ENCODE measurements at regions not wholly inside any gene's neighbourhood (a gene's known extent, or its start where the extent isn't known, plus 50 kb on each side); places are given as distances from the start of the nearest gene placed in this dataset.

GRCh38 chr15:35750051-35750450 is 204.1 kb upstream of the DPH6 start:
- no peaks in the 10 kb centered on the region for H3K27me3 ChIP-seq (ENCODE audit: insufficient read depth, low read depth, low read length)
- no peaks in the 10 kb centered on the region for H3K9me2 ChIP-seq (ENCODE audit: insufficient read depth, low read length)
- H3K79me2 ChIP-seq (replicated peaks; ENCODE audit: insufficient read depth, low read length), result no peaks in the 10 kb centered on the region
- H3K9me3 ChIP-seq (ENCODE audit: low read length), result no peaks in the 10 kb centered on the region
- H3K36me3 ChIP-seq (ENCODE audit: insufficient read depth, low read length), result no peaks in the 10 kb centered on the region
- no peaks in the 10 kb centered on the region for H3F3A ChIP-seq (ENCODE audit: insufficient read depth, low read length, poor library complexity, severe bottlenecking)
- no peak overlapping the region for H3K27ac ChIP-seq (ENCODE audit: low read length)
- no peak overlapping the region for H2AFZ ChIP-seq (ENCODE audit: low read depth, low read length)
- no peak overlapping the region for H3K4me3 ChIP-seq (ENCODE audit: low read length)
- TF ChIP-seq EP300 (conservative IDR thresholded peaks at IDR 0.05; ENCODE audit: poor library complexity, severe bottlenecking), result no peak
- TF ChIP-seq TAF1 (IDR thresholded peaks at IDR 0.05; ENCODE audit: low read depth), result no peak
- TF ChIP-seq MXI1 (conservative IDR thresholded peaks at IDR 0.05; ENCODE audit: poor library complexity, severe bottlenecking), result no peak
- TF ChIP-seq REST (IDR thresholded peaks at IDR 0.05; ENCODE audit: borderline replicate concordance), result no peak
- no peak for TF ChIP-seq RAD21 (conservative IDR thresholded peaks at IDR 0.05)
- TF ChIP-seq POLR2AphosphoS5 (IDR thresholded peaks at IDR 0.05), result no peak
- TF ChIP-seq CTCF (IDR thresholded peaks at IDR 0.05; ENCODE audit: poor library complexity, severe bottlenecking), result no peak
- TF ChIP-seq SMC3 (conservative IDR thresholded peaks at IDR 0.05; ENCODE audit: poor library complexity), result no peak
- no peak for TF ChIP-seq EZH2 (IDR thresholded peaks at IDR 0.05; ENCODE audit: borderline replicate concordance, insufficient read depth, low read length, poor library complexity, severe bottlenecking)
- no peak overlapping the region for H3K9ac ChIP-seq (ENCODE audit: low read length)
- H4K20me1 ChIP-seq (ENCODE audit: insufficient read depth), result no peaks in the 10 kb centered on the region
- no peak overlapping the region for H3K4me2 ChIP-seq (ENCODE audit: low read length)

- H3K9me3 ChIP-seq (ENCODE audit: low read length), result no peaks in the 10 kb centered on the region
- H3K79me2 ChIP-seq (replicated peaks; ENCODE audit: insufficient read depth, low read length), result no peaks in the 10 kb centered on the region
- H2AFZ ChIP-seq (ENCODE audit: low read depth, low read length), result no peak overlapping the region
- TF ChIP-seq RAD21 (conservative IDR thresholded peaks at IDR 0.05), result peak; percentile 87
- TF ChIP-seq SMC3 (conservative IDR thresholded peaks at IDR 0.05; ENCODE audit: poor library complexity), result peak; percentile 81
- TF ChIP-seq REST (IDR thresholded peaks at IDR 0.05; ENCODE audit: borderline replicate concordance), result no peak
- TF ChIP-seq MXI1 (conservative IDR thresholded peaks at IDR 0.05; ENCODE audit: poor library complexity, severe bottlenecking), result no peak
- no peak for TF ChIP-seq EZH2 (IDR thresholded peaks at IDR 0.05; ENCODE audit: borderline replicate concordance, insufficient read depth, low read length, poor library complexity, severe bottlenecking)
- TF ChIP-seq CTCF (IDR thresholded peaks at IDR 0.05; ENCODE audit: poor library complexity, severe bottlenecking), result peak; percentile 88
- TF ChIP-seq TAF1 (IDR thresholded peaks at IDR 0.05; ENCODE audit: low read depth), result no peak
- no peaks in the 10 kb centered on the region for H3K9me2 ChIP-seq (ENCODE audit: insufficient read depth, low read length)
- H3K36me3 ChIP-seq (ENCODE audit: insufficient read depth, low read length), result no peaks in the 10 kb centered on the region
- no peak overlapping the region for H3K4me2 ChIP-seq (ENCODE audit: low read length)
- H3K4me3 ChIP-seq (ENCODE audit: low read length), result no peak overlapping the region
- no peak overlapping the region for H3K9ac ChIP-seq (ENCODE audit: low read length)
- H3K27me3 ChIP-seq (ENCODE audit: insufficient read depth, low read depth, low read length), result no peaks in the 10 kb centered on the region
- H3K27ac ChIP-seq (ENCODE audit: low read length), result no peak overlapping the region
- no peaks in the 10 kb centered on the region for H4K20me1 ChIP-seq (ENCODE audit: insufficient read depth)
- no peaks in the 10 kb centered on the region for H3F3A ChIP-seq (ENCODE audit: insufficient read depth, low read length, poor library complexity, severe bottlenecking)
Observed at GRCh38 chr15:35751413-35752133, 205.6 kb upstream of the DPH6 start.

Data from neural cell (in vitro differentiated cells).